ENCODE measurements at regions not wholly inside any gene's neighbourhood (a gene's known extent, or its start where the extent isn't known, plus 50 kb on each side); places are given as distances from the start of the nearest gene placed in this dataset.
"Not testable (repeated sequence)": the region's sequence is repeated elsewhere in the genome, so short reads cannot be mapped to it uniquely, and the experiment has no call there.

- 84 to 89% (median 87%) methylated on average over 4 of the region's 4 CpGs for WGBS, 3 donors
- H3K9me3 ChIP-seq = no peaks in the 10 kb centered on the region
- DNase-seq = no peak
- H3K27ac ChIP-seq = no peak overlapping the region
- TF ChIP-seq EP300 (IDR thresholded peaks at IDR 0.05) (no peak), POLR2A (IDR thresholded peaks at IDR 0.05) (no peak), CTCF (IDR thresholded peaks at IDR 0.05) (no peak)
- H3K4me1 ChIP-seq (ENCODE audit: insufficient read depth) = no peaks in the 10 kb centered on the region
- no peak overlapping the region for H3K4me3 ChIP-seq
- no peaks in the 10 kb centered on the region for H3K27me3 ChIP-seq
- intact Hi-C loops (cut with DNase I) = no loop called here
- H3K36me3 ChIP-seq = no peaks in the 10 kb centered on the region
These were observed 78.0 kb upstream of the ELOVL5 start for GRCh38 chr6:53426667-53427270.

- no peak for TF ChIP-seq POLR2A (IDR thresholded peaks at IDR 0.05)
- no peak for TF ChIP-seq EP300 (IDR thresholded peaks at IDR 0.05)
- Histone ChIP-seq H3K4me3 (no peak overlapping the region), H3K27ac (no peak overlapping the region), H3K36me3 (no peaks in the 10 kb centered on the region), H3K9me3 (no peaks in the 10 kb centered on the region), H3K27me3 (no peaks in the 10 kb centered on the region), H3K4me1 (ENCODE audit: insufficient read depth) (no peaks in the 10 kb centered on the region)
- WGBS, 3 donors = 91 to 96% (median 94%) methylated on average over 3 of the region's 3 CpGs
- no peak for DNase-seq
- intact Hi-C loops (cut with DNase I) = no loop called here
These were observed 77.4 kb upstream of the ELOVL5 start for GRCh38 chr6:53426117-53426516.

- H3K9me3 ChIP-seq = no peaks in the 10 kb centered on the region
- intact Hi-C loops (cut with DNase I) = no loop called here
- H3K36me3 ChIP-seq = no peaks in the 10 kb centered on the region
- H3K4me3 ChIP-seq = no peak overlapping the region
- DNase-seq = no peak
- no peak for TF ChIP-seq POLR2A (IDR thresholded peaks at IDR 0.05)
- TF ChIP-seq CTCF (IDR thresholded peaks at IDR 0.05) = no peak
- TF ChIP-seq EP300 (IDR thresholded peaks at IDR 0.05) = no peak
- H3K27me3 ChIP-seq = no peaks in the 10 kb centered on the region
- WGBS, 3 donors = 84 to 90% (median 86%) methylated on average over 9 of the region's 9 CpGs
- H3K4me1 ChIP-seq (ENCODE audit: insufficient read depth) = no peaks in the 10 kb centered on the region
- H3K27ac ChIP-seq = no peak overlapping the region
These were observed 76.4 kb upstream of the ELOVL5 start for GRCh38 chr6:53424976-53425718.

GRCh38 chr6:53424300-53424699 is 75.5 kb upstream of the ELOVL5 start:
- no peaks in the 10 kb centered on the region for H3K4me1 ChIP-seq (ENCODE audit: insufficient read depth)
- no peaks in the 10 kb centered on the region for H3K9me3 ChIP-seq
- intact Hi-C loops (cut with DNase I) = no loop called here
- TF ChIP-seq EP300 (IDR thresholded peaks at IDR 0.05) = no peak
- no peak for TF ChIP-seq POLR2A (IDR thresholded peaks at IDR 0.05)
- TF ChIP-seq CTCF (IDR thresholded peaks at IDR 0.05) = no peak
- H3K4me3 ChIP-seq = no peak overlapping the region
- no peak for DNase-seq
- no peaks in the 10 kb centered on the region for H3K36me3 ChIP-seq
- H3K27me3 ChIP-seq = no peaks in the 10 kb centered on the region
- no peak overlapping the region for H3K27ac ChIP-seq

GRCh38 chr6:53423560-53423959 is 74.8 kb upstream of the ELOVL5 start:
- H3K4me1 ChIP-seq (ENCODE audit: insufficient read depth); H3K27ac ChIP-seq; H3K4me3 ChIP-seq; H3K27me3 ChIP-seq; H3K9me3 ChIP-seq; intact Hi-C loops (cut with DNase I); H3K36me3 ChIP-seq; DNase-seq: not testable (repeated sequence)
